Myocyte (in vitro differentiated cells): ENCODE measurements at regions not wholly inside any gene's neighbourhood (a gene's known extent, or its start where the extent isn't known, plus 50 kb on each side); places are given as distances from the start of the nearest gene placed in this dataset.
"Not testable (repeated sequence)": the region's sequence is repeated elsewhere in the genome, so short reads cannot be mapped to it uniquely, and the experiment has no call there.

Experiments used
- DNase-seq: peaks from one replicate; pipeline ENCODE4 v3.0.0-alpha.2; 2012; ENCODE audit warnings: low read depth

DNA sequence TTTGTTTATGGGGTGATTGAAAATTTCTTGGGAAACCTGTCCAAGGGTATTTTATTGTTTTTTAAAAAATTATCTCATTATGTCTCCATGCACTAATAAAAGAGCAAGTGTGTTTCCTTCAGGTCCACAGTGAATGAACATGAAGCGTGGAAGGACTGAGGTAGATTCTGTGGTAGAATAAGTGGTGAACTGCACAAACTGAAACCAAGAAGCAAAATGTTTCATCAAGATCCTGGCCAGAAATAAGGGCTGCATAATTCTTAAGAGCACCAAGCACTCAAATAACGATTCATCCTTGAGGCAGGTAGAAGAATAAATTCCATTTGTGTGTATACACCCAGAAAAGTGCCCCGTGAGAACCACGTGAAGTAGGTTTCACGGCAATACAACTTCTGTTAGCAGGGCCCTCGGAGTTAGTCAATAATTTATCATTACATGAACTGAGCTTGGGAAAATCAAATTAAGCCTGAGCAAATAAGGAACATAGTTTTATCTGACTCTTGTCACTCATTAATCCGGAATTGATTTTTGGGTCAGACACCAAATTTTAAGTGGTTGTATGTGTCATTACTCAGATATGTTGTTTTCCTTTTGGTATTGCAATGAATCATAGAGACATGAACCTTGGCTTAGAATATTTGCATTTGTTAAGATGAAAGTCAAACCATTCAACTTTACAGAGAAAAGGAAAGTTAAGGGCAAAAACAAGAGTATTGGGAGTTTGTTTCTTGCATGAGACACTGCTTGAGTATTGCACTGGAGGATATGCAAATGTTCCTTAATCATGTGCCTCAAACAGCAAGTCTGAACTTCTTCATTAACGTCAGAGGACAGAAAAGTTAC, 472.6 kb upstream of the NETO1 start:
- DNase-seq = no peak

DNA sequence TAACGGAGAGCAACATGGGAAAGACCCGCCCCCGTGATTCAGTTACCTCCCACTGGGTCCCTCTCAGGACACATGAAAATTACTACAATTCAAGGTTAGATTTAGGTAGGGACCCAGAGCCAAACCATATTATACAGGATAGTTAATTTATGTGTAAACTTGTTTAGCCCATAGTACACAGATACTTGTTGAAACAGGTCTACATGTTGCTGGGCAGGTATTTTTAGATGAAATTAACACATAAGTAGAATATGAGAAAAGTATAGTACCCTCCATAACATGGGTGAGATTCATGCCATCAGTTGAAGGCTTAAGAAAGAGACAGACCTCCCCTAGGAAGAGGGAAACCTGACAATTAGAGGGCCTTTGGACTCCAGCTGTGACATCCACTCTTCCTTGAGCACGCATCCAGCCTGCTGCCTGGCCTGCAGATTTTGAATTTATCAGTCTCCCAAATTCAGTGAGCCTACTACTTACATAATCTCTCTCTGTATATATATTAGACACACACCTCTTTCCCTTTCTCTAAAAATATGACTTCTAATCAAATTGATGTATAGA, 463.5 kb upstream of the NETO1 start:
- no peak for DNase-seq

GRCh38 chr18:73330106-73330505, 462.3 kb upstream of the NETO1 start:
- not testable (repeated sequence) for DNase-seq

- DNase-seq = not testable (repeated sequence)
Observed at GRCh38 chr18:73324187-73324831, 456.5 kb upstream of the NETO1 start.

DNA sequence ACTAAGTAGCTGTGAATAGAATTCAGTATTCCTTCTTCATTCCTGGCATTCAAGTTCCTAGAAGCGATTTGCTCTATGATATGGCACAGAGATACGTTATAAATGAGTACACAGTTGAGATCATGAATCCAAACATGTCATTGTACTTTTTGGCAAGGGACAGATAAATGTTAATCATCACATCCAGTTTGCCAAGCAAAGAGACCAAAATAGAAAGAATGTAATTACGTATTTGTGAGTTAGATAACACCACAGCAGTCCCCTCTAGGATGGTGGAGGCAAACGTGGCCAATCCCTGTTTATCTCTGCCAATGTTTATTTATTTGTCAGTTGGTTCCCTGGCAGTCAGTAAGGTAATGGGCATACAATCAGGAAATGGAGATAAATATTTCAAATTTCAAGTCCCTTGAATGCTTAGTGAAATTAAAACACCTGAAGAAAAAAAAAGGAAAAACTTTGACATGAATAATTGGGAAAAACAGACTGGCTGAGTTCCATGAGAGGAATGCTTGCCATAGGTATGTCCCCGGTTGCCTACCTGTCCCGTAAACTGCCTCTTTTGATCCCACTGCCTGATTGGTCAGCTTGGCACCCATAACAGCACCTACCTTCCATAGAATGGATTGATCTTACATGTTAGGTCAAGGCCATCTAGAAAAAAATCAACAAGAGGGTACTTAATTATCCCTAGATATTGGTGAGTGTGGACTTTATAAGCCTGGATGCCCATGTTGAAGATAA, 451.1 kb upstream of the NETO1 start:
- no peak for DNase-seq

DNA sequence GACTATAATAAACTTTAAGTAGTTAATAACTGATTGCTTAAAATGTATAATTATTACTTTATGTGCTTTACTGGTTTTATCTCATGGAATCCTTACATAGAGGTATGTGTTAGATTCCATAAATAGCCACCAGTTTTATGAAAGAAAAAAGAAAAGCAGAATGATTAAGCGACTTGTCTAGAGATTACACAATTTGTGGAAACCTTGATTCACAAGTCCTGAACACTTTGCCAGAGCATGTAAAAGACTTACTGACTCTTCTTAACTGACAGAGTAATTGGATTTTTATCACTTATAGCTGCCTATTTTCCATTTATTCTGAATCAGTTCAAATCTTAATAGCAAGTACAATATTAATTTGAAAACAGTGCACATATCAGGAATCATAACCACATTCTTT, 448.7 kb upstream of the NETO1 start:
- no peak for DNase-seq

DNA sequence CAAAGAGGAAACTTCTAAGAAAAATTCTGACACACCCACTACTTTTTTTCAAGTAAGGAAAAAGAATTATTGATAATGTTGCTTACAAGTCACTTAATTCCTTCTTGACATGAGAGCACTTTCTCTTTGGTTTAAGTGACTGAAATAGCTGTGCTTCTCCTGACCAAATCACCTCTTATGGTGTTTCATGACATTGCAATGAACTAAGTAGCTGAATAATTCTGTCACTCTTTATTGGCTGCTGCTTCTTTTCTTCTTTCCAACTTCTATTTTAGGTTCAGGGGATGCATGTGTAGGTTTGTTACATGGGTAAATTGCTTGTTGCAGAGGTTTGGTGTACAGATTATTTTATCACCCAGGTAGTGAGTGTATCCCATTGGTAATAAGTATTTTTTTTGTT, 447.6 kb upstream of the NETO1 start:
- no peak for DNase-seq

- DNase-seq = no peak
Observed at GRCh38 chr18:73313476-73313875, 445.7 kb upstream of the NETO1 start.

- DNase-seq = no peak
Observed at GRCh38 chr18:73296686-73297085, 428.9 kb upstream of the NETO1 start.

DNA sequence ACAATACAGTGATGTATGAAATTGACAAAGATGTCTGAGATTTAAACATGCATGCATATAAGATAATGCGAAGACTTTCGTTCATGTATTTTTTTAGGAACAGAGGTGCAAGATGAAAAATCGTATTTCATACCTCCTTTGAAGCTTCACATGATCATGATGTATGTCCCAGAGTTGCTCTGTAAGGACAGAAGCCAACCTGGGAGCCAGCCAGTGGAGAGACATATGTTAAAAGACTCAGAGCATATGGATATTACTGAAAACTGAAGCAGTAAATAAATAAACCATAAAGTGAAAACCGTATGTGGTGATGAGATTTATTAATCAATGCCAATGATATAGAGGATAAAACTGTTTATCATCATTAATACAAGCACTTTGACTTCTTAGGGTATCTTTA, 424.4 kb upstream of the NETO1 start:
- no peak for DNase-seq

DNA sequence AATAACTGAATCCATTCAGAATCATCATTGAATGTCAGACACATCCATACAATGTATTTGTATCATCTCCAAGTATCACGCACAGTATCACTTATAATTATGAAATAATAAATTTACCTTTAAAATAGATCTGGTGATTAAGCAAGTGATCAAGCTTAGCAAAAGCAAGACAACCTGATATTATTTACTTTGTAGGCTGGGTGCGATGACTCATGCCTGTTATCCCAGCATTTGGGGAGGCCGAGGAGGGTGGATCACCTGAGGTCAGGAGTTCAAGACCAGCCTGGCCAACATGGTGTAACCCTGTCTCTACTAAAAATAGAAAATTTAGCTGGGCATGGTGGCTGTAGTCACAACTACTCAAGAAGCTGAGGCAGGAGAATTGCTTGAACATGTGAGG, 421.0 kb upstream of the NETO1 start:
- DNase-seq = no peak

DNA sequence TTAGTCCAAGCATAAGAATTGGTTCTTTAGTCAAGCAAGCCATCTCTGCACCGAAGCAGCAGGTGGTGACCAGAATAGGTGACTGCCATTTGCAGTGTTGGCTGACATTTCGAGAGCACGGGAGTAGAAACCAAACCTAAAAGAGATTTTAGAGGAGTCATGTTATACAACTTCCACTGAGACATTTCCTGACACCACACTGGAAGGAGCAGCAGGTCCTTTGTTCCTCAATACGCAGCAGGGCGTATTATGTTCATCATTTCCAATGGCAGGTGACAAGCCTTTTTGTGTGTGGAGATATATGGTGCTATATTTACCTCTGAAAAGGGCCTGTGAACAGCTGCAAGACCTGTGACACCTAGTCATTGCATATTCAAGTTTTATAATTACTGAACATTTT, 418.8 kb upstream of the NETO1 start:
- no peak for DNase-seq

GRCh38 chr18:73283788-73284187, 416.0 kb upstream of the NETO1 start:
- no peak for DNase-seq

- no peak for DNase-seq
Observed at GRCh38 chr18:73283032-73283431, 415.2 kb upstream of the NETO1 start.

DNA sequence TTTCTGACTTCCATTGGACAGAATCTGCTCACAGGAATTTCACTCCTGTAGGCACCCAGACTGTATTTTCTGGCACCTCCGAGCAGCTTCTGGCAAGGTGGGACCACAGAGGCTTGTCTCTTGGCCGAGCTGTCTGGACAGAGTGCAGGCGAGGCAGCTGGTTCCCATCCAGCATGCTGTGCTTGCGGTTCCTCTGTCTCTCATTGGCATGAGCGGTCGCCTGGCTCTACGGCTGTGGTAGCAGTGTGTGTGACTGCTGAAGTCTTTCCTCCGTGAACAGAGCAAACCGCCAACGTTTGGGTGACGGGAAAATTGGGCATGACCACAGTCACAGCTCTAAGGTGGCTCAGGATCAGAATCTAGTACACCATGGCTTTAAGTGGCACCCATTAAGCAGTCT, 411.7 kb upstream of the NETO1 start:
- no peak for DNase-seq

DNA sequence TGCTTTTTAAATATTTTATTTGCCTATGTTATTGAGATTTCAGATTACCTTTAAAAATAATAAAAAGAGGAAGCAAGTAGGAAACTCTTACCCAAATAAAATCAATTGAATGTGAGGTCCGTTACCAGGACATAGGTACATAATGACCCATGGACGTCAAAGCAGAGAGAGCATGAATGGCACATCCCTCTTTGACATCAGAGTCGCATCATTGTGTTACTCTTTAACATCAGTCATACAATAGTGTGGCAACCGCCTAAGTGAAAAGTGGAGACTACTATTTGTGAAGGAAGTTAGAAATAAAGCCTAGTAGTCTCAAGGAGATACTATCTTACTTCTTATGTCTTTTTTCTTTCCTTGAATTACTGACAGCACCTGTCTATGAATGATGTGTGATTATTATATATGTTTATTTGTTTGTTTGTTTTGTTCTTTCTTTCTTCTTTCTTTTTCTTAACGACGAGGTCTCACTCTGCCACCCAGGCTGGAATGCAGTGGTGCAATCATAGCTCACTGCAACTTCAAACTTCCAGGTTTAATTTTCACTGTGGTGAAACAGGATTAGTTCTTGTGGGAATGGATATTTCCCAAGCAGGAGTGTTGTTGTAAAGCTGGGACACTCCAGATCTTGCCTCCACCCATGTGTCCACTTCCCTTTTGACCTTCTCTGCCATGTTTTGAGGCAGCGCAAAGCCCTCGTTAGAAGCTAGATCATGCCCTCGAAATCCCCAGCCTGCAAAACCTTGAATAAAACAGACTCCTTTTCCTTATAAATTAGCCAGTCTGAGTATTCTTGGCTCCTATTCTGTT, 407.2 kb upstream of the NETO1 start:
- no peak for DNase-seq

DNA sequence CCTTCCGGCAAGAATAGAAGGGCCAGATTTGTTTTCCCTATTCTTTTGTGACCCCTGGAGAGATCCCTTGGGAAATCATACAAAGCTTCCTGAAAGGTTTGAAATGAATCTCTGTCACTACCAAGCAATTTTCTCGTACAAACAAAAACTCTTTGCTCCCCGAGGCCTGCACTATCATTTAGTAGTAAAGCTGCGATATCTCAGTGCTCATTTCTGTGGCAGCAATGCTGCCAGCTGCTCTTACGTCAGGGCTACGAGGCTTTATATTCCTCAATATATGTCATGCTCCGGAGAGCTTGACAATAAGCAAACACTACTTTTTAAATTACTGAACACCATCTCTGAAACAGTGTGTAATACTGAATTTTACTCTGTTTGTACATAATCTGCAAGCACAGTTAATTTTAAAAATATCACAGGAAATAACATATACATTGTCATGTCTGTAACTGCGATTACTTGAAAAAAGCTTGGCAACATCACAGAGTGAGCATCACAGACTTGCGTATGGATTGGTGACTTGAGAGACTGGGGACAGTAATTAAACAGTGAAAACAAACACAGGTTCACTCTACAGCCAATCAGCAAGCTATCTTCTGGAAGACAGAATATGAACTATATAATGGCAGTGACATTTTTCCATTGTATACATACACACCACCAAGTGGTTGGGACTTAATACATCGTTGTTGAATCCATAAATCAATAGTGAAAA, 403.3 kb upstream of the NETO1 start:
- no peak for DNase-seq

GRCh38 chr18:73264562-73264921, 396.8 kb upstream of the NETO1 start:
- no peak for DNase-seq

DNA sequence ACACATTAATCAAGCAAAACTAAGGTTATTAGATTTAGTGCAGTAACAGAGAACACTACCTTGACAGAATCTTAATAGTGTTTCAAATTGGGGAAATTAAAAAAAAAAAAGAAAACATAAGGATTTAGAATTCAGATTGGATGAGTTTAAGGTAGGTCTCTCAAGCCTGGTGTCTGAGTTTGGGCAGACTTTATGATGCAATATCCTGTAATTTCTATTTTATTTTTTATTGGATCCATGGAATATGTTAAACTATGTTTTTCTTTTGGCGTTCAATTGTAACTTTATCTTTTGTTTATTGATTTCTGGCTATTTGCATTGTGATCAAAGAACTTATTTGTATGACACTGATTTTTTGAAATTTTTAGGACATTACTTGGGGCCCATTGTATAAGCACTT, 394.1 kb upstream of the NETO1 start:
- no peak for DNase-seq

- no peak for DNase-seq
Observed at GRCh38 chr18:73261243-73261642, 393.5 kb upstream of the NETO1 start.
